Mesenchymal stem cell (in vitro differentiated cells and primary cell): ENCODE measurements at regions not wholly inside any gene's neighbourhood (a gene's known extent, or its start where the extent isn't known, plus 50 kb on each side); places are given as distances from the start of the nearest gene placed in this dataset.

Experiments used
- DNase-seq: peaks from one replicate; pipeline ENCODE4 v3.0.0-alpha.2; 2013
- H2AFZ ChIP-seq: one replicate; pipeline ENCODE4 v1.6.1; 2013; ENCODE audit warnings: low read depth, mild to moderate bottlenecking, control low read depth, inconsistent platforms, low read length, moderate library complexity
- H2AK5ac ChIP-seq: 2 replicates; pipeline ENCODE4 v1.6.1; 2013; ENCODE audit warnings: low read length, moderate library complexity, mild to moderate bottlenecking, inconsistent platforms; ENCODE audit not compliant: severe bottlenecking
- H2BK120ac ChIP-seq: one replicate; pipeline ENCODE4 v1.6.1; 2013; ENCODE audit warnings: low read depth, mild to moderate bottlenecking, inconsistent platforms, low read length, moderate library complexity
- H2BK12ac ChIP-seq, 2 experiments: one replicate each; pipeline ENCODE4 v1.6.1; 2013; ENCODE audit warnings: inconsistent platforms in 2 of 2, low read length in 2 of 2, mild to moderate bottlenecking in 2 of 2, moderate library complexity in 2 of 2, control low read depth in 1 of 2
- H2BK15ac ChIP-seq: one replicate; pipeline ENCODE4 v1.6.1; 2013; ENCODE audit warnings: mild to moderate bottlenecking, low read depth, inconsistent platforms; ENCODE audit not compliant: poor library complexity, severe bottlenecking
- H2BK5ac ChIP-seq: 2 replicates; pipeline ENCODE4 v1.6.1; 2013; ENCODE audit warnings: low read depth, mild to moderate bottlenecking, low read length, control low read depth, inconsistent platforms; ENCODE audit not compliant: poor library complexity, severe bottlenecking
- H3K14ac ChIP-seq, 2 experiments: one replicate each; pipeline ENCODE4 v1.6.1; 2013; ENCODE audit warnings: inconsistent platforms in 2 of 2, low read length in 2 of 2, control low read depth in 1 of 2, mild to moderate bottlenecking in 1 of 2, moderate library complexity in 1 of 2
- H3K18ac ChIP-seq, 2 experiments: one replicate each; pipeline ENCODE4 v1.6.1; 2013; ENCODE audit warnings: inconsistent platforms in 2 of 2, low read length in 2 of 2, control low read depth in 1 of 2, low read depth in 1 of 2, mild to moderate bottlenecking in 1 of 2
- H3K23ac ChIP-seq, 2 experiments: one replicate each; pipeline ENCODE4 v1.6.1; 2013; ENCODE audit warnings: inconsistent platforms in 2 of 2, low read length in 2 of 2, mild to moderate bottlenecking in 2 of 2, moderate library complexity in 2 of 2, control low read depth in 1 of 2
- H3K27ac ChIP-seq: 2 replicates; pipeline ENCODE4 v1.5.1; 2013; ENCODE audit warnings: mild to moderate bottlenecking, moderate library complexity, low read length, control low read depth, inconsistent platforms; ENCODE audit not compliant: poor library complexity, severe bottlenecking
- H3K27me3 ChIP-seq, 2 experiments: 2 replicates each; pipeline versions ENCODE4 v1.6.1 to v1.7.0; 2013; ENCODE audit warnings: low read length in 2 of 2, mild to moderate bottlenecking in 2 of 2, moderate library complexity in 2 of 2, control low read depth in 1 of 2, inconsistent platforms in 1 of 2; ENCODE audit not compliant: control insufficient read depth in 1 of 2, insufficient read depth in 1 of 2
- H3K36me3 ChIP-seq, 2 experiments: 2 replicates each; pipeline versions ENCODE4 v1.6.1 to v1.7.0; 2013; ENCODE audit warnings: low read length in 2 of 2, control low read depth in 1 of 2, inconsistent platforms in 1 of 2, low read depth in 1 of 2, mild to moderate bottlenecking in 1 of 2; ENCODE audit not compliant: insufficient read depth in 2 of 2, control insufficient read depth in 1 of 2
- H3K4ac ChIP-seq, 2 experiments: one replicate each; pipeline ENCODE4 v1.6.1; 2013; ENCODE audit warnings: inconsistent platforms in 2 of 2, low read length in 2 of 2, mild to moderate bottlenecking in 2 of 2, moderate library complexity in 2 of 2, control low read depth in 1 of 2, low read depth in 1 of 2
- H3K4me1 ChIP-seq: 2 replicates; pipeline ENCODE4 v1.6.1; 2013; ENCODE audit warnings: low read depth, low read length, control low read depth; ENCODE audit not compliant: control insufficient read depth, insufficient read depth
- H3K4me2 ChIP-seq: 2 replicates; pipeline ENCODE4 v1.6.1; 2013; ENCODE audit warnings: low read length, mild to moderate bottlenecking, inconsistent platforms; ENCODE audit not compliant: poor library complexity, severe bottlenecking
- H3K4me3 ChIP-seq, 2 experiments: 2 replicates each; pipeline versions ENCODE4 v1.5.1 to v1.7.0; 2013; ENCODE audit warnings: low read length in 2 of 2, mild to moderate bottlenecking in 2 of 2, control low read depth in 1 of 2, low read depth in 1 of 2; ENCODE audit not compliant: insufficient read depth in 1 of 2
- H3K79me1 ChIP-seq: replicated peaks from 2 replicates; pipeline ENCODE4 v1.6.1; 2013; ENCODE audit warnings: mild to moderate bottlenecking, control low read depth, low read length, inconsistent platforms; ENCODE audit not compliant: poor library complexity, severe bottlenecking
- H3K9ac ChIP-seq: 2 replicates; pipeline ENCODE4 v1.7.0; 2013; ENCODE audit warnings: mild to moderate bottlenecking, low read length, moderate library complexity
- H3K9me3 ChIP-seq: 2 replicates; pipeline ENCODE4 v1.7.0; 2013; ENCODE audit warnings: mild to moderate bottlenecking, low read length; ENCODE audit not compliant: control insufficient read depth
- H4K8ac ChIP-seq: one replicate; pipeline ENCODE4 v1.6.1; 2013; ENCODE audit warnings: inconsistent platforms, mild to moderate bottlenecking, low read length, moderate library complexity
- H4K91ac ChIP-seq: one replicate; pipeline ENCODE4 v1.6.1; 2013; ENCODE audit warnings: mild to moderate bottlenecking, low read length, inconsistent platforms
- WGBS: methylation state at CpG from one replicate; pipeline ENCODE4 v1.1.7; 2013; ENCODE audit warnings: mixed read lengths; 5-methylcytosine and 5-hydroxymethylcytosine counted together

DNA sequence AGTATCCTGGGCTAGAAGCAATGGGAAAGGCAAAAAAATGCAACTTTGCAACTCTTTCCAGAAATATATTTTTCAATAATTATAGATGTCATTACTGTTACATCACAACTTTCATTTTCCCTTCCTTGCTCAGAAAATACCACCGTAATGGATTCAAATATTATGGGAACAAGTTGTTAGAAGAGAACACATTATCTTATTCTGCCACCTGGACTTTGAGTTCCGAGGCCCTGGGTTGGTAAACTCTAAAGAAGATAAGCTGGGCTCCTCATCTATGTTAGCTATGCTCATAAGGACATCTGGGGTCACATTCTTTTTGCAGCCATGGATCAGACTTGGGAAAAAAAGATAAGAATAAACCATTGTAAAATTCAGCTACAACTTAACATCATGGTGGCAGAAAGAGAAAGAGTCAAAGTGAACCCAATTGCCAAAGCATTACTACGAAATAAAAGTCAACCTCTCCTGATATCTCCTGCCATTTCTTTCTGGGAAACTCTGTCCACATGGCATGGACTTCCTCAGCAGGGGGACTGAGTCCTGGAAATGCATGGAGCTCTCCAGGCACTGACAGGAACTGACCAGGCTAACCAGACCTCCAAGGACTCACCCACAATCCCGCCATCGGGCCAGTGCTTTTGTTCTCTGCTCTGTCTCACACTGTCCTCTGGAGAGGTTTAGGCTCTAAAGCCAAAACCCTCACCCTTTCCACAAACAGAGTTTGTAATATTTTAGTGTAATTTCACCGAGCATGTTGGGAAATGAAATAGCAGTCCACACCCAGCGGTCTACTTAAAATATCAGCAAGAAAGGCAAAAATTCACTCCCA, 499.1 kb upstream of the RUNX1 start:
- H3K9me3 ChIP-seq: no peaks in the 10 kb centered on the region
- no peak overlapping the region for H3K4me3 ChIP-seq
- no peak for DNase-seq
- no peak overlapping the region for H3K4me2 ChIP-seq
- 92% methylated on average over 6 of the region's 7 CpGs for WGBS
- H2BK12ac ChIP-seq: no peak overlapping the region
- H2BK120ac ChIP-seq: no peak overlapping the region
- peaks cover 0 to 5% of the 10 kb centered on the region in 2 experiments for H3K27me3 ChIP-seq
- no peaks in the 10 kb centered on the region for H3K36me3 ChIP-seq
- no peak overlapping the region for H3K9ac ChIP-seq
- no peak overlapping the region for H4K91ac ChIP-seq
- no peak overlapping the region for H2BK5ac ChIP-seq
- no peak overlapping the region for H2AFZ ChIP-seq
- no peak overlapping the region for H3K27ac ChIP-seq
- H4K8ac ChIP-seq: no peak overlapping the region
- H3K79me1 ChIP-seq: no peaks in the 10 kb centered on the region
- no peak overlapping the region for H3K4ac ChIP-seq
- no peak overlapping the region for H3K18ac ChIP-seq
- H3K4me1 ChIP-seq: no peaks in the 10 kb centered on the region
- H2AK5ac ChIP-seq: no peak overlapping the region
- H2BK15ac ChIP-seq: no peak overlapping the region
- H3K23ac ChIP-seq: no peak overlapping the region
- no peak overlapping the region for H3K14ac ChIP-seq

DNA sequence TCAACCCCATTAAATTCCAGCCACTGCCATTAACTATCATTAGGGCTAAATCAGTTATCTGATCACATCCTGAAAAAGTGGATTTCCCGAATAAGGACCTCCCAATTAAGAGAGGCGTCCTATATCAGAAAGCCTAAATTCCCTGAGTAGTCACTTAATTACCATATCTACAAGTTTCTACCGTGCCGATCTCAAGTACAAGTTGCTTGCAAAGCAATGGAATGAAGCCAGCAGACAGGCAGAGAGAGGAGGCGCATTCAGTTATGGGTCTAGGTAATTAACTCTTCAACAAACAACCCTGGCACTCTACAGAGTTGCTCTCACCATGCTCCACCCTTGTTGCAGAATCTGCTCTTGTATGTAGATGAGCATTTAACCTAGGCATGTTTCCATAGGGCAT, 494.6 kb upstream of the RUNX1 start:
- Histone ChIP-seq H3K9ac (no peak overlapping the region), H4K8ac (no peak overlapping the region), H3K23ac (no peak overlapping the region), H3K4me2 (no peak overlapping the region), H2AFZ (no peak overlapping the region), H2AK5ac (no peak overlapping the region), H3K79me1 (no peaks in the 10 kb centered on the region), H2BK12ac (no peak overlapping the region), H3K4ac (no peak overlapping the region), H3K4me3 (no peak overlapping the region), H3K36me3 (no peaks in the 10 kb centered on the region), H2BK120ac (no peak overlapping the region), H4K91ac (no peak overlapping the region), H3K27ac (no peak overlapping the region), H3K14ac (no peak overlapping the region), H3K4me1 (no peaks in the 10 kb centered on the region), H3K9me3 (no peaks in the 10 kb centered on the region), H2BK5ac (no peak overlapping the region), H2BK15ac (no peak overlapping the region), H3K27me3 (peaks cover 0 to 5% of the 10 kb centered on the region in 2 experiments), H3K18ac (no peak overlapping the region)
- DNase-seq: no peak
- 88% methylated on average over 5 of the region's 5 CpGs for WGBS

DNA sequence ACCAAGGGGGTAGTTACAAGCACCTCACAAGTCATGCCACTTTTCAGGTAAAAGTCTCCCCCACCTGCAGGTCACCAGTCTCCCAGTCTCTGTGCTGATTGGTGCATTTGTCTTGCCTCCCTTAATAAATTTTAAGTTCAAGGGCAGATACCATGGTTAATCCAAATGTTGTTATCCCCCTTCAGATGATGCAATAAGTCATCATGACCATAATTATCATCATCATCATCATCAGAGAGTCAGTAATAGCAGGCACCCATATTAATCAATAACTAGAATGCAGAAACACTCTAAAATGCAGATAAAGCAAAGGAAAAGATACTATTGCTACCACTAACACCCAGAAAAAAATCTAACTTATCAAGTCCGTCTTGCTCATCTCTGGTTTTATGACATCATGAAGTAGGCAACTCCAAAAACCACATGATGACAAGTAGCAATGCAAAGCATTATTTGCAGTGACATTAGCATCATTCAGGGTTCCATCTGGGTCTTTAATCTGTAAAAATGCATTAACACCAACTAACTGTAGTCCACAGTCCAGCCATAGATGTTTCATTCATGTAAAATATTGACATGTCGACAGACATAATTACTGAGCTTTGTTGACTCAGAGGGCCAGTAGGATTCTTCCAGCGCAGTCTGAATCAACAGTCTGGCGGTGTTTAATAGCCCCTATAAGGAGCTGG, 492.0 kb upstream of the RUNX1 start:
- DNase-seq: no peak
- H3K27ac ChIP-seq: no peak overlapping the region
- H3K14ac ChIP-seq: no peak overlapping the region
- no peak overlapping the region for H3K23ac ChIP-seq
- no peak overlapping the region for H2BK15ac ChIP-seq
- WGBS: 83% methylated on average over 4 of the region's 4 CpGs
- H2AK5ac ChIP-seq: no peak overlapping the region
- H3K27me3 ChIP-seq: no peaks in the 10 kb centered on the region
- no peak overlapping the region for H3K4me2 ChIP-seq
- H2BK12ac ChIP-seq: no peak overlapping the region
- H4K91ac ChIP-seq: no peak overlapping the region
- no peak overlapping the region for H2BK120ac ChIP-seq
- no peaks in the 10 kb centered on the region for H3K4me1 ChIP-seq
- no peaks in the 10 kb centered on the region for H3K9me3 ChIP-seq
- H2BK5ac ChIP-seq: no peak overlapping the region
- no peak overlapping the region for H3K9ac ChIP-seq
- no peak overlapping the region for H3K4ac ChIP-seq
- no peaks in the 10 kb centered on the region for H3K36me3 ChIP-seq
- H3K79me1 ChIP-seq: no peaks in the 10 kb centered on the region
- H4K8ac ChIP-seq: no peak overlapping the region
- no peak overlapping the region for H3K4me3 ChIP-seq
- no peak overlapping the region for H3K18ac ChIP-seq
- no peak overlapping the region for H2AFZ ChIP-seq

DNA sequence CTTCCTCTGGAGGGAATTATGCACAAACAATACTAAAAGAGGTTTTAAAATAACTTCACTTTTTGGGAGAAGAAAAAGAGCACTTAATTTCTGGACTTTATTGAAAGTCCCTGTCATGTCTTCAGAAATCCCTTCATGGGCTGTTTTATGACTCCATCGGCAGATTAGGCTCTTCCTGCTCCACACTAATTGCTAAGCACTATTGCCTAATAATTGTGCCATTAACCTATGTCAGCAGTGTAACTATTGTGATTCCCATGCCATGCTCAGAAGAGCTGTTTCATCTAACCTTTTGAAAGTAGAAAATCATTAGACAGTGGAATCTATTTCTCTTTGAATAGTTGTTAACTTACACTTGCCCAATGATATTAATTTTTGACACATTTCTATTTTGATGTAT, 489.3 kb upstream of the RUNX1 start:
- no peak overlapping the region for H2AFZ ChIP-seq
- no peak overlapping the region for H3K4me2 ChIP-seq
- H3K4me3 ChIP-seq: no peak overlapping the region
- H3K9ac ChIP-seq: no peak overlapping the region
- no peak overlapping the region for H2BK15ac ChIP-seq
- no peaks in the 10 kb centered on the region for H3K36me3 ChIP-seq
- no peak for DNase-seq
- H3K27ac ChIP-seq: no peak overlapping the region
- H4K8ac ChIP-seq: no peak overlapping the region
- no peak overlapping the region for H3K23ac ChIP-seq
- H2BK5ac ChIP-seq: no peak overlapping the region
- no peaks in the 10 kb centered on the region for H3K4me1 ChIP-seq
- no peak overlapping the region for H2BK12ac ChIP-seq
- no peaks in the 10 kb centered on the region for H3K27me3 ChIP-seq
- no peak overlapping the region for H3K4ac ChIP-seq
- 0% methylated on average over 1 of the region's 1 CpG for WGBS
- H3K79me1 ChIP-seq: no peaks in the 10 kb centered on the region
- H2BK120ac ChIP-seq: no peak overlapping the region
- H4K91ac ChIP-seq: no peak overlapping the region
- H2AK5ac ChIP-seq: no peak overlapping the region
- H3K14ac ChIP-seq: no peak overlapping the region
- no peak overlapping the region for H3K18ac ChIP-seq
- H3K9me3 ChIP-seq: peaks cover 5% of the 10 kb centered on the region
